Thyroid gland (tissue), 4 donors: ENCODE measurements at regions not wholly inside any gene's neighbourhood (a gene's known extent, or its start where the extent isn't known, plus 50 kb on each side); places are given as distances from the start of the nearest gene placed in this dataset.
"Not testable (repeated sequence)": the region's sequence is repeated elsewhere in the genome, so short reads cannot be mapped to it uniquely, and the experiment has no call there.

Experiments
- DNase-seq, 2 donors: peaks; one replicate each; pipeline ENCODE4 v3.0.0-alpha.2; 2019
- H3K27ac ChIP-seq, 3 donors: fragments of 200-600 bp; sonication (generic); 1 replicate in 2 of 3; 2 replicates in 1 of 3; pipeline ENCODE4 v1.5.1; 2016 to 2019; ENCODE audit warnings: mild to moderate bottlenecking in 1 of 3, moderate library complexity in 1 of 3
- H3K27me3 ChIP-seq: fragments of 200-600 bp; sonication (generic); one replicate; pipeline ENCODE4 v1.5.1; 2019
- H3K36me3 ChIP-seq, 2 donors: fragments of 200-600 bp; sonication (generic); one replicate each; pipeline ENCODE4 v1.5.1; 2016 to 2019
- H3K4me1 ChIP-seq, 2 donors: fragments of 200-600 bp; sonication (generic); one replicate each; pipeline ENCODE4 v1.5.1; 2017 to 2019
- H3K4me3 ChIP-seq, 3 donors: fragments of 200-600 bp; sonication (generic); replicated peaks in 1 of 3; 1 replicate in 2 of 3; 2 replicates in 1 of 3; pipeline ENCODE4 v1.5.1; 2016; ENCODE audit warnings: mild to moderate bottlenecking in 1 of 3
- H3K9me3 ChIP-seq: fragments of 200-600 bp; sonication (generic); one replicate; pipeline ENCODE4 v1.5.1; 2017
- CTCF ChIP-seq, 6 experiments: fragments of 200-600 bp in 3 of 6; fragments of 450-650 bp in 3 of 6; sonication (generic) in 3 of 6; IDR thresholded peaks; one replicate each; pipeline ENCODE4 v1.5.1; 2016 to 2019; ENCODE audit warnings: antibody characterized with exemption in 6 of 6, mild to moderate bottlenecking in 2 of 6, inconsistent platforms in 1 of 6, moderate library complexity in 1 of 6
- POLR2A ChIP-seq, 2 donors: fragments of 450-650 bp; IDR thresholded peaks; one replicate each; pipeline ENCODE4 v1.6.1; 2017; ENCODE audit warnings: antibody characterized with exemption in 2 of 2, mild to moderate bottlenecking in 2 of 2, moderate library complexity in 1 of 2
- WGBS, 2 donors: methylation state at CpG; one replicate each; pipeline ENCODE4 v1.1.5; 2017; 5-methylcytosine and 5-hydroxymethylcytosine counted together
- intact Hi-C: fragments of 100-400 bp; cut with DNase I; formaldehyde crosslinking; loops from one replicate; pipeline ENCODE4 v1.15.1; 2023

- H3K36me3 ChIP-seq = no peaks in the 10 kb centered on the region
- WGBS, 2 donors = 58 to 65% methylated on average over 4 of the region's 4 CpGs
- no peak for DNase-seq
- intact Hi-C loops = no loop called here
- no peak overlapping the region for H3K4me3 ChIP-seq
- no peak overlapping the region for H3K27ac ChIP-seq
- no peaks in the 10 kb centered on the region for H3K9me3 ChIP-seq
- H3K4me1 ChIP-seq = no peaks in the 10 kb centered on the region
- no peaks in the 10 kb centered on the region for H3K27me3 ChIP-seq
- TF ChIP-seq POLR2A (IDR thresholded peaks at IDR 0.05) = no peak
- no peak for TF ChIP-seq CTCF (IDR thresholded peaks at IDR 0.05)
These were observed 837.7 kb downstream of the REEP3 start for GRCh38 chr10:64358907-64359306.

GRCh38 chr10:64360240-64360639, 839.0 kb downstream of the REEP3 start:
- intact Hi-C loops, H3K4me3 ChIP-seq, H3K36me3 ChIP-seq, H3K4me1 ChIP-seq, H3K27me3 ChIP-seq, DNase-seq, H3K27ac ChIP-seq, H3K9me3 ChIP-seq: not testable (repeated sequence)
- WGBS, 2 donors = 74 to 81% methylated on average over 6 of the region's 6 CpGs

GRCh38 chr10:64363687-64364086, 842.5 kb downstream of the REEP3 start:
- TF ChIP-seq POLR2A (IDR thresholded peaks at IDR 0.05) = no peak
- TF ChIP-seq CTCF (IDR thresholded peaks at IDR 0.05) = no peak
- DNase-seq = no peak
- intact Hi-C loops = no loop called here
- no peaks in the 10 kb centered on the region for H3K27me3 ChIP-seq
- 77 to 78% methylated on average over 1 of the region's 1 CpG for WGBS, 2 donors
- no peaks in the 10 kb centered on the region for H3K9me3 ChIP-seq
- no peaks in the 10 kb centered on the region for H3K36me3 ChIP-seq
- no peak overlapping the region for H3K4me3 ChIP-seq
- H3K27ac ChIP-seq = no peak overlapping the region
- no peaks in the 10 kb centered on the region for H3K4me1 ChIP-seq

- Histone ChIP-seq H3K4me1 (no peaks in the 10 kb centered on the region), H3K36me3 (no peaks in the 10 kb centered on the region), H3K27ac (no peak overlapping the region), H3K4me3 (no peak overlapping the region), H3K27me3 (no peaks in the 10 kb centered on the region), H3K9me3 (no peaks in the 10 kb centered on the region)
- intact Hi-C loops = no loop called here
- TF ChIP-seq POLR2A (IDR thresholded peaks at IDR 0.05) (no peak), CTCF (IDR thresholded peaks at IDR 0.05) (no peak)
- 89 to 91% methylated on average over 3 of the region's 3 CpGs for WGBS, 2 donors
- DNase-seq = no peak
These were observed 844.5 kb downstream of the REEP3 start for GRCh38 chr10:64365663-64366062.

- H3K9me3 ChIP-seq = no peaks in the 10 kb centered on the region
- H3K4me3 ChIP-seq = no peak overlapping the region
- TF ChIP-seq CTCF (IDR thresholded peaks at IDR 0.05) = no peak
- TF ChIP-seq POLR2A (IDR thresholded peaks at IDR 0.05) = no peak
- H3K36me3 ChIP-seq = no peaks in the 10 kb centered on the region
- intact Hi-C loops = no loop called here
- no peak for DNase-seq
- no peaks in the 10 kb centered on the region for H3K27me3 ChIP-seq
- no peaks in the 10 kb centered on the region for H3K4me1 ChIP-seq
- WGBS, 2 donors = 88 to 89% methylated on average over 3 of the region's 3 CpGs
- no peak overlapping the region for H3K27ac ChIP-seq
These were observed 847.1 kb downstream of the REEP3 start for GRCh38 chr10:64368298-64368697.
